Lung (tissue), 11 donors: ENCODE measurements at regions not wholly inside any gene's neighbourhood (a gene's known extent, or its start where the extent isn't known, plus 50 kb on each side); places are given as distances from the start of the nearest gene placed in this dataset.

Source experiments
- ATAC-seq: fragments of 200-7000 bp; cut with Tn5 transposase; one replicate; pipeline ENCODE4 v1.9.1; 2020; ENCODE audit warnings: moderate number of reproducible peaks; ENCODE audit not compliant: insufficient read depth, low FRiP score
- DNase-seq, 3 donors: peaks; one replicate each; pipeline ENCODE4 v3.0.0-alpha.2; 2013 to 2017
- H3K27ac ChIP-seq, 2 donors: one replicate each; pipeline ENCODE4 v1.5.1; 2013; ENCODE audit warnings: mild to moderate bottlenecking in 2 of 2, moderate library complexity in 2 of 2, control low read depth in 1 of 2, inconsistent platforms in 1 of 2, low read depth in 1 of 2, low read length in 1 of 2
- H3K27me3 ChIP-seq, 3 donors: one replicate each; pipeline ENCODE4 v1.5.1; 2013; ENCODE audit warnings: low read length in 2 of 3; ENCODE audit not compliant: control insufficient read depth in 3 of 3, insufficient read depth in 3 of 3
- H3K36me3 ChIP-seq, 4 donors: one replicate each; pipeline ENCODE4 v1.5.1; 2013; ENCODE audit warnings: low read length in 4 of 4, mild to moderate bottlenecking in 1 of 4, moderate library complexity in 1 of 4; ENCODE audit not compliant: control insufficient read depth in 4 of 4, insufficient read depth in 4 of 4
- H3K4me1 ChIP-seq, 5 donors: one replicate each; pipeline ENCODE4 v1.5.1; 2013; ENCODE audit warnings: low read length in 5 of 5, mild to moderate bottlenecking in 2 of 5, moderate library complexity in 1 of 5; ENCODE audit not compliant: control insufficient read depth in 5 of 5, insufficient read depth in 5 of 5
- H3K4me3 ChIP-seq: one replicate; pipeline ENCODE4 v1.5.1; 2013; ENCODE audit warnings: mild to moderate bottlenecking, control low read depth, moderate library complexity
- H3K9ac ChIP-seq, 2 donors: one replicate each; pipeline ENCODE4 v1.5.1; 2013; ENCODE audit warnings: low read length in 2 of 2, control low read depth in 1 of 2; ENCODE audit not compliant: insufficient read depth in 1 of 2
- H3K9me3 ChIP-seq, 4 donors: one replicate each; pipeline ENCODE4 v1.5.1; 2013; ENCODE audit warnings: low read length in 3 of 4, mild to moderate bottlenecking in 1 of 4, moderate library complexity in 1 of 4; ENCODE audit not compliant: control insufficient read depth in 4 of 4, insufficient read depth in 3 of 4
- CTCF ChIP-seq: IDR thresholded peaks from 2 replicates; pipeline ENCODE4 v1.5.1; 2012; ENCODE audit warnings: mild to moderate bottlenecking; ENCODE audit errors: control extremely low read depth, extremely low read depth
- WGBS, 2 donors: extraction: QIAGEN DNeasy Blood & Tissue Kit; methylation state at CpG; one replicate each; pipeline ENCODE4 v1.1.7; 2013; 5-methylcytosine and 5-hydroxymethylcytosine counted together
- donor health status: control.
- donor health status: control.
- donor health status: Bipolar disorder and iron deficiency.
- donor health status: healthy.
- donor health status: DM: yes; HTN: yes; CAD: no.

- Histone ChIP-seq H3K4me1 (peaks cover 0 to 4% (median 0%) of the 10 kb centered on the region in 5 donors), H3K27me3 (no peaks in the 10 kb centered on the region), H3K36me3 (no peaks in the 10 kb centered on the region), H3K9ac (no peak overlapping the region), H3K27ac (no peak overlapping the region), H3K9me3 (no peaks in the 10 kb centered on the region), H3K4me3 (no peak overlapping the region)
- DNase-seq: peak in 1 of 3 donors; percentile 11
- no peak for ATAC-seq
- TF ChIP-seq CTCF: no peak
Measured at GRCh38 chr4:32789026-32789608, 2068.9 kb downstream of the PCDH7 start.

- WGBS, 2 donors: 57 to 79% methylated on average over 1 of the region's 1 CpG
- Histone ChIP-seq H3K27ac (no peak overlapping the region), H3K9ac (no peak overlapping the region), H3K27me3 (no peaks in the 10 kb centered on the region), H3K4me1 (peaks cover 0 to 4% (median 0%) of the 10 kb centered on the region in 5 donors), H3K4me3 (no peak overlapping the region), H3K36me3 (no peaks in the 10 kb centered on the region), H3K9me3 (no peaks in the 10 kb centered on the region)
- ATAC-seq: no peak
- TF ChIP-seq CTCF: no peak
- DNase-seq: no peak
Measured at GRCh38 chr4:32790803-32791202, 2070.6 kb downstream of the PCDH7 start.

- ATAC-seq (no peak), DNase-seq (no peak)
- TF ChIP-seq CTCF: no peak
- 80 to 82% methylated on average over 9 of the region's 9 CpGs for WGBS, 2 donors
- Histone ChIP-seq H3K9me3 (peaks cover 0 to 2% (median 0%) of the 10 kb centered on the region in 4 donors), H3K27ac (no peak overlapping the region), H3K9ac (no peak overlapping the region), H3K4me3 (no peak overlapping the region), H3K4me1 (no peaks in the 10 kb centered on the region), H3K36me3 (no peaks in the 10 kb centered on the region), H3K27me3 (no peaks in the 10 kb centered on the region)
Measured at GRCh38 chr4:32798471-32799159, 2078.4 kb downstream of the PCDH7 start.

GRCh38 chr4:32824336-32824735 is 2104.2 kb downstream of the PCDH7 start:
- no peaks in the 10 kb centered on the region for H3K27me3 ChIP-seq
- no peaks in the 10 kb centered on the region for H3K4me1 ChIP-seq
- H3K27ac ChIP-seq: no peak overlapping the region
- no peaks in the 10 kb centered on the region for H3K36me3 ChIP-seq
- no peak for DNase-seq
- H3K9ac ChIP-seq: no peak overlapping the region
- H3K9me3 ChIP-seq: peaks cover 0 to 8% (median 4%) of the 10 kb centered on the region in 4 donors
- ATAC-seq: no peak
- H3K4me3 ChIP-seq: no peak overlapping the region
- no peak for TF ChIP-seq CTCF
- 37 to 40% methylated on average over 2 of the region's 2 CpGs for WGBS, 2 donors
